Peyer's patch (tissue), 4 donors: ENCODE measurements at regions not wholly inside any gene's neighbourhood (a gene's known extent, or its start where the extent isn't known, plus 50 kb on each side); places are given as distances from the start of the nearest gene placed in this dataset.

Experiments
- POLR2A ChIP-seq, 2 donors: fragments of 450-650 bp; IDR thresholded peaks; one replicate each; pipeline ENCODE4 v1.5.1; 2017; ENCODE audit warnings: antibody characterized with exemption in 2 of 2, mild to moderate bottlenecking in 2 of 2, moderate library complexity in 2 of 2
- TF ChIP-seq, protein P1 (sequence below), 6 experiments: fragments of 450-650 bp in 4 of 6; fragments of 200-600 bp in 2 of 6; sonication (generic) in 1 of 6; IDR thresholded peaks; one replicate each; pipeline ENCODE4 v1.5.1; 2017 to 2019; ENCODE audit warnings: antibody characterized with exemption in 6 of 6, mild to moderate bottlenecking in 3 of 6, moderate library complexity in 1 of 6

DNA sequence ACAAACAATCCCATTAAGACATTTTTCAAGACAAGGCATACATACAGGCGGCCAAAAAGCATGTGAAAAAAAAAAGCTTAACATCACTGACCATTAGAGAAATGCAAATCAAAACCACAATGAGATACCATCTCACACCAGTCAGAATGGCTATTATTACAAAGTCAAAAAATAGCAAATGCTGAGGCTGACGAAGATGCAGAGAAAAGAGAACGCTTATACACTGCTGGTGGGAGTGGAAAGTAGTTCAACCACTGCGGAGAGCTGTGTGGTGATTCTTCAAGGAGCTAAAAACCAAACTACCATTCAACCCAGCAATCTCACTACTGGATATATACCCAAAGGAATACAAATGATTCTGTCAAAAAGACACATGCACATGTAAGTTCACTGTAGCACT is 216.7 kb downstream of the FOXG1 start:
- TF ChIP-seq, protein P1, sequence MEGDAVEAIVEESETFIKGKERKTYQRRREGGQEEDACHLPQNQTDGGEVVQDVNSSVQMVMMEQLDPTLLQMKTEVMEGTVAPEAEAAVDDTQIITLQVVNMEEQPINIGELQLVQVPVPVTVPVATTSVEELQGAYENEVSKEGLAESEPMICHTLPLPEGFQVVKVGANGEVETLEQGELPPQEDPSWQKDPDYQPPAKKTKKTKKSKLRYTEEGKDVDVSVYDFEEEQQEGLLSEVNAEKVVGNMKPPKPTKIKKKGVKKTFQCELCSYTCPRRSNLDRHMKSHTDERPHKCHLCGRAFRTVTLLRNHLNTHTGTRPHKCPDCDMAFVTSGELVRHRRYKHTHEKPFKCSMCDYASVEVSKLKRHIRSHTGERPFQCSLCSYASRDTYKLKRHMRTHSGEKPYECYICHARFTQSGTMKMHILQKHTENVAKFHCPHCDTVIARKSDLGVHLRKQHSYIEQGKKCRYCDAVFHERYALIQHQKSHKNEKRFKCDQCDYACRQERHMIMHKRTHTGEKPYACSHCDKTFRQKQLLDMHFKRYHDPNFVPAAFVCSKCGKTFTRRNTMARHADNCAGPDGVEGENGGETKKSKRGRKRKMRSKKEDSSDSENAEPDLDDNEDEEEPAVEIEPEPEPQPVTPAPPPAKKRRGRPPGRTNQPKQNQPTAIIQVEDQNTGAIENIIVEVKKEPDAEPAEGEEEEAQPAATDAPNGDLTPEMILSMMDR (IDR thresholded peaks at IDR 0.05): no peak
- no peak for TF ChIP-seq POLR2A (IDR thresholded peaks at IDR 0.05)
